Hematopoietic multipotent progenitor cell treated with erythropoietin and hydrocortisone succinate and interleukin-3 and kit ligand, for 17 days (in vitro differentiated cells): ENCODE measurements at regions not wholly inside any gene's neighbourhood (a gene's known extent, or its start where the extent isn't known, plus 50 kb on each side); places are given as distances from the start of the nearest gene placed in this dataset.
"Not testable (repeated sequence)": the region's sequence is repeated elsewhere in the genome, so short reads cannot be mapped to it uniquely, and the experiment has no call there.

ENCODE experiments used
- DNase-seq: peaks from one replicate; pipeline ENCODE4 v3.0.0-alpha.2; 2015; ENCODE audit warnings: low spot score

GRCh38 chr2:87349006-87349405 lies 327.4 kb upstream of the PLGLB1 start:
- DNase-seq, result not testable (repeated sequence)

DNA sequence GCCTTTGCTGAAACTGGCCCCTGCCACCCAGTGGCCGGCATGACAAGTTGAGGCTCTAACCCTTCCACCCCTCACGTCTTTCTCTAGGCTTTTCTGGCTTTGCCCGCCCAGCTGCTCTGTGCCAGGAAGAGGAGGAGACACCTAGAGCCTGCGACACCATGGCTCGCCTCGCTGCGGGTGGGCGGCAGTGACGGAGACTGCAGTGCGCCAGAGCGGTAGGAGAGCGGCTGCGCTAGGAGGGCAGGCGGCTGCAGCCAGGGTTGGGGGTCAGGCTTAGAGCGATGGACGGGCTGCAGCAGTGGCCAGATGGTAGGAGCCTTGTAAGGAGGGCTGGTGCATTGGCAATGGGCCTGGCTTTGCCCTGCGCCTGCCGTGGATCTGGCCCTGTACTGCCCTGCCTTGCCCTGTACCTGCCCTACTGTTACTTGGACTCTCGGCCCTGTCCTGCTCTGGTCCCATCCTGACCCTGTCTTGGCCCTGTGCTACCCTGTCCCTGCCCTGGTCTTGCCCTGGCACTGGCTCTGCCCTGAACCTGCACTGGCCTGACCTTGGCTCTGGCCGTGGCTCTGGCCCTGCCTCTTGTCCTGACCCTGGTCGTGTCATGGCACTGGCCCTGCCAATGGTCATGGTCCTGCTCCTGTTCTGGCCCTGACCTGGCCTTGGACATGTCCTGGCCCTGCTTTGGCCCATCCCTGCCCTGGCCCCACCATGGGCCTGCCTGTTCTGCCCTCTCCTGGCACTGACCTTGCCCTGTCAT lies 330.7 kb upstream of the PLGLB1 start:
- DNase-seq, result not testable (repeated sequence)

- not testable (repeated sequence) for DNase-seq
Observed at GRCh38 chr2:87353408-87353807, 331.8 kb upstream of the PLGLB1 start.

DNA sequence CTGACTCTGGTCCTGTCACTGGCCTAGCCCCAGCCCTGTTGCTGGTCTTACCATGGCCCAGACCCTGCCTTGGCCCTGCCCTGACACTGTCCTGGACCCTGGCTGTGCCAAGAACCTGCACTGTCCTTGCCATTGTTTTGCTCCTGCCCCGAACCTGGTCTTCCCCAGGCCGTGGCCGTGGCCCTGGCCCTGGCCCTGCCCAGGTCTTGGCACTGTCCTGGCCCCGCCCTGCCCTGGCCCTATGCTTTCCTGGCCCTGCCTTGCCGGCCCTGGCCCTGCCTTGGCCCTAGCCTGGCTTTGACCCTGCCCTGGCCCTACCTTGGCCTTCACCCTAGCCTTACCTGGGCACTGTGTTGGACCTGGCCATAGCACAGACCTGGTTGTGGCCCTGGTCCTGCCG lies 332.5 kb upstream of the PLGLB1 start:
- DNase-seq, result not testable (repeated sequence)

- not testable (repeated sequence) for DNase-seq
Observed at GRCh38 chr2:87360250-87360649, 338.6 kb upstream of the PLGLB1 start.

DNA sequence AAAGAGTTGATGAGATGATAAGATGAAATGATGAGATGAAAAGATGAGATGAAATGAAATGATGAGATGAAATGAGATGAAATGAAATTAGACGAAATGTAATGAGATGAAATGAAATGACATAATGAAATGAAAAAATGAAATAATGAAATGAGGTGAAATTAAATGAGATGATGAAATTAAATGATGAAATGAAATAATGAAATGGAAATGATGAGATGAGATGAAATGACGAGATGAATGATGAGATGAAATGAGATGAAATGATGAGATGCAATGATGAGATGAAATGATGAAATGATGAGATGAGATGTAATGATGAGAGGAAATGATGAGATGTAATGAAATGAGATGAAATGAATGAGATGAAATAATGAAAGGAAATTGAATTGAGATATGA lies 339.3 kb upstream of the PLGLB1 start:
- not testable (repeated sequence) for DNase-seq

DNA sequence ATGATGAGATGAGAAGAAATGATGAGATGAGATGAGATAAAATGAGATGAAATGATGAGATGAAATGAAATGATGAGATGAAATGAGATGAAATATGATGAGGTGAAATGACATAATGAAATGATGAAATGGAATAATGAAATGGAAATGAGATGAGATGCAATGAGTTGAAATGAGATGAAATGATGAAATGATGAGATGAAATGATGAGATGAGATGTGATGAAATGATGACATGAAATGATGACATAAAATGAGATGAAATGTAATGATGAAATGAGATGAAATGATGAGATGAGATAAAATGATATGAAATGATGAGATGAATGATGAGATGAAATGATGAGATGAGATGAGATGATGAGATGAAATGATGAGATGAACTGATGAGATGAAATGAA lies 340.2 kb upstream of the PLGLB1 start:
- DNase-seq, result not testable (repeated sequence)

GRCh38 chr2:87364379-87364778 lies 342.7 kb upstream of the PLGLB1 start:
- not testable (repeated sequence) for DNase-seq

DNA sequence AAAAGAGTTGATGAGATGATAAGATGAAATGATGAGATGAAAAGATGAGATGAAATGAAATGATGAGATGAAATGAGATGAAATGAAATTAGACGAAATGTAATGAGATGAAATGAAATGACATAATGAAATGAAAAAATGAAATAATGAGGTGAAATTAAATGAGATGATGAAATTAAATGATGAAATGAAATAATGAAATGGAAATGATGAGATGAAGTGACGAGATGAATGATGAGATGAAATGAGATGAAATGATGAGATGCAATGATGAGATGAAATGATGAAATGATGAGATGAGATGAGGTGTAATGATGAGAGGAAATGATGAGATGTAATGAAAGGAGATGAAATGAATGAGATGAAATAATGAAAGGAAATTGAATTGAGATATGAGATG lies 343.4 kb upstream of the PLGLB1 start:
- not testable (repeated sequence) for DNase-seq

GRCh38 chr2:87386063-87386560 lies 361.8 kb upstream of the PLGLB2 start:
- not testable (repeated sequence) for DNase-seq

- DNase-seq, result not testable (repeated sequence)
Observed at GRCh38 chr2:87395784-87396183, 352.1 kb upstream of the PLGLB2 start.

GRCh38 chr2:87396551-87397265 lies 351.2 kb upstream of the PLGLB2 start:
- not testable (repeated sequence) for DNase-seq

GRCh38 chr2:87397276-87398065 lies 350.4 kb upstream of the PLGLB2 start:
- DNase-seq, result not testable (repeated sequence)

DNA sequence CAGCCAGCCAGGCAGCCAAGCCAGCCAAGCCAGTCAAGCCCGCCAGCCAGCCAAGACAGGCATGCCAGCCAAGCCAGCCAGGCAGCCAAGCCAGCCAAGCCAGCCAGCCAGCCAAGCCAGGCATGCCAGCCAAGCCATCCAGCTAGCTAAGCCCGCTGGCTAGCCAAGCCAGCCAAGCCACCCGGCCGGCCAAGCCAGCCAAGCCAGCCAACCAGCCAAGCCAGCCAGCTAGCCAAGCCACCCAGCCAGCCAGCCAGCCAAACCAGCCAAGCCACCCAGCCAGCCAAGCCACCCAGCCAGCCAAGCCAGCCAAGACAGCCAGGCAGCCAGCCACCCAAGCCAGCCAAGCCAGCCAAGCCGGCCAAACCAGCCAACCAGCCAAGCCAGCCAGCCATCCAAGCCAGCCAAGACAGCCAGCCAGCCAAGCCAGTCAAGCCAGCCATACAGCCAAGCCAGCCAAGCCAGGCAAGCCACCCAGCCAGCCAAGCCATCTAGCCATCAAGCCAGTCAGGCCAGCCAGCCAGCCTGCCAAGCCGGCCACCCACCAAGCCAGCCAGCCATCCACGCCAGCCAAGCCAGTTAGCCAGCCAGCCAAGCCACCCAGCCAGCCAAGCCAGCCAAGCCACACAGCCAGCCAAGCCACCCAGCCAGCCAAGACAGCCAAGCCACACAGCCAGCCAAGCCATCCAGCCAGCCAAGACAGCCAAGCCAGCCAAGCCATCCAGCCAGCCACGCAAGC lies 349.2 kb upstream of the PLGLB2 start:
- DNase-seq, result not testable (repeated sequence)

GRCh38 chr2:87401726-87402345 lies 346.1 kb upstream of the PLGLB2 start:
- DNase-seq, result no peak

DNA sequence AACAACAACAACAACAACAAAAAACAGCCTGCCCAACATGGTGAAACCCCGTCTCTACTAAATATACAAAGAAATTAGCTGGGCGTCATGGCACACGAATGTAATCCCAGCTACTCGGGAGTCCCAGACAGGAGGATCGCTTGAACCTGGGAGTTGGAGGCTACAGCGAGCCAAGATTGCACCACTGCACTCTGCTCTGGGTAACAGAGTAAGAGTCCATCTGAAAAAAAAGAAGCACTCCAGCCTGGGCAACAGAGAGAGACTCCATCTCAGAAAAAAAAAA lies 344.1 kb upstream of the PLGLB2 start:
- no peak for DNase-seq

GRCh38 chr2:87404411-87405255 lies 343.3 kb upstream of the PLGLB2 start:
- DNase-seq, result not testable (repeated sequence)

DNA sequence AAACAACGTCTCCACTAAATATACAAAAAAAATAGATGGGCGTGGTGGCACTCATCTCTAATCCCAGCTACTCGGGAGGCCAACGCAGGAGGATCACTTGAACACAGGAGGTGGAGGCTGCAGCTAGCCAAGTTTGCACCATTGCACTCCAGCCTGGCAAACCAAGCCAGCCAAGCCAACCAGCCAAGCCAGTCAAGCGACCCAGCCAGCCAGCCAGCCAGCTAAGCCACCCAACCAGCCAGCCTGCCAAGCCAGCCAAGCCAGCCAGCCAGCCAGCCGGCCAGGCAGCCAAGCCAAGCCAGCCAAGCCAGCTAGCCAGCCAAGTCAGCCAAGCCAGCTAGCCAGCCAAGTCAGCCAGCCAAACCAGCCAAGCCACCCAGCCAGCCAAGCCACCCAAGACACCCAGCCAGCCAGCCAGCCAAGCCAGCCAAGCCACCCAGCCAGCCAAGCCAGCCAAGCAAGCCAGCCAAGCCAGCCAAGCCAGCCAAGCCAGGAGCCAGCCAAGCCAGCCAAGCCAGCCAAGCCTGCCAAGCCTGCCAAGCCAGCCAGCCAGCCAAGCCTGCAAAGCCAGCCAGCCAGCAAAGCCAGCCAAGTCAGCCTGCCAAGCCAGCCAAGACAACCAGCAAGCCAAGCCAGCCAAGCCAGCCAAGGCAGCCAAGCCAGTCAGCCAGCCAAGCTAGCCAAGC lies 342.2 kb upstream of the PLGLB2 start:
- not testable (repeated sequence) for DNase-seq

- not testable (repeated sequence) for DNase-seq
Observed at GRCh38 chr2:87406406-87407175, 341.3 kb upstream of the PLGLB2 start.
